ENCODE measurements at regions not wholly inside any gene's neighbourhood (a gene's known extent, or its start where the extent isn't known, plus 50 kb on each side); places are given as distances from the start of the nearest gene placed in this dataset.

DNA sequence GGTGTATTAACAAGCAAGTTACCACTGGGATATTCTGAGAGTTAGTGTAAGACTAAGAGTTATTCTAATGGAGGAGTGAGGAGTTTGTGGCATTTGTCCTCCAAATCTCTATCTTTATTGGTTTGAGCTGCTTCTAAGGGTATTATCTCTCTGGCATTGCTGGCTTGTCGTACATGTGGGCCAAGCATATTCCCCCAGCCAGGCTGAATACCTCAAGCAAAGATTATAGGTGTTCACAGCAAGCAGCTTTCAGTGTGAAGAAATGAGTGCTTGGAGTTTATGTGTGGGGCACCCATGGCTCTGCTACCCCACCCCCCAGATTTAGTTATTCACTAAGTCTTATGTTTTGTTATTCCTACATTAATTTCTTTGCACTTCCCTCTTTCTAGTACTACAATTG is 193.6 kb upstream of the FANCL start:
- no peak overlapping the region for H3K4me3 ChIP-seq (ENCODE audit: low read length in 3 of 3)
- no peak overlapping the region for H3K9ac ChIP-seq (ENCODE audit: low read depth in 1 of 3, low read length in 3 of 3)
- no peaks in the 10 kb centered on the region for H3K9me3 ChIP-seq (ENCODE audit: control insufficient read depth in 3 of 3, low read length in 3 of 3)
- H3K4me1 ChIP-seq (ENCODE audit: control insufficient read depth in 3 of 3, insufficient read depth in 3 of 3, low read length in 3 of 3) = no peaks in the 10 kb centered on the region
- H3K27me3 ChIP-seq (ENCODE audit: control insufficient read depth in 3 of 3, insufficient read depth in 3 of 3, low read length in 3 of 3) = no peaks in the 10 kb centered on the region
- H3K27ac ChIP-seq (ENCODE audit: low read depth, low read length) = no peak overlapping the region
- H3K36me3 ChIP-seq (ENCODE audit: control insufficient read depth in 3 of 3, insufficient read depth in 3 of 3, low read length in 3 of 3) = no peaks in the 10 kb centered on the region

GRCh38 chr2:58432491-58433170 is 191.5 kb upstream of the FANCL start:
- Histone ChIP-seq H3K36me3 (ENCODE audit: control insufficient read depth in 3 of 3, insufficient read depth in 3 of 3, low read length in 3 of 3) (no peaks in the 10 kb centered on the region), H3K4me1 (ENCODE audit: control insufficient read depth in 3 of 3, insufficient read depth in 3 of 3, low read length in 3 of 3) (peaks cover 0 to 4% (median under 1%) of the 10 kb centered on the region in 3 donors), H3K27ac (ENCODE audit: low read depth, low read length) (no peak overlapping the region), H3K9me3 (ENCODE audit: control insufficient read depth in 3 of 3, low read length in 3 of 3) (no peaks in the 10 kb centered on the region), H3K4me3 (ENCODE audit: low read length in 3 of 3) (no peak overlapping the region), H3K27me3 (ENCODE audit: control insufficient read depth in 3 of 3, insufficient read depth in 3 of 3, low read length in 3 of 3) (peaks cover 3 to 11% (median 7%) of the 10 kb centered on the region in 3 donors), H3K9ac (ENCODE audit: low read depth in 1 of 3, low read length in 3 of 3) (no peak overlapping the region)

GRCh38 chr2:58429014-58429875 is 188.1 kb upstream of the FANCL start:
- H3K9ac ChIP-seq (ENCODE audit: low read depth in 1 of 3, low read length in 3 of 3) = no peak overlapping the region
- H3K9me3 ChIP-seq (ENCODE audit: control insufficient read depth in 3 of 3, low read length in 3 of 3) = no peaks in the 10 kb centered on the region
- no peak overlapping the region for H3K4me3 ChIP-seq (ENCODE audit: low read length in 3 of 3)
- H3K4me1 ChIP-seq (ENCODE audit: control insufficient read depth in 3 of 3, insufficient read depth in 3 of 3, low read length in 3 of 3) = peaks cover 0 to 8% (median 5%) of the 10 kb centered on the region in 3 donors
- H3K27me3 ChIP-seq (ENCODE audit: control insufficient read depth in 3 of 3, insufficient read depth in 3 of 3, low read length in 3 of 3) = peaks cover 5 to 22% (median 10%) of the 10 kb centered on the region in 3 donors
- no peak overlapping the region for H3K27ac ChIP-seq (ENCODE audit: low read depth, low read length)
- H3K36me3 ChIP-seq (ENCODE audit: control insufficient read depth in 3 of 3, insufficient read depth in 3 of 3, low read length in 3 of 3) = no peaks in the 10 kb centered on the region

- H3K9ac ChIP-seq (ENCODE audit: low read depth in 1 of 3, low read length in 3 of 3) = no peak overlapping the region
- no peaks in the 10 kb centered on the region for H3K36me3 ChIP-seq (ENCODE audit: control insufficient read depth in 3 of 3, insufficient read depth in 3 of 3, low read length in 3 of 3)
- H3K9me3 ChIP-seq (ENCODE audit: control insufficient read depth in 3 of 3, low read length in 3 of 3) = no peaks in the 10 kb centered on the region
- H3K27me3 ChIP-seq (ENCODE audit: control insufficient read depth in 3 of 3, insufficient read depth in 3 of 3, low read length in 3 of 3) = peaks cover 5 to 22% (median 10%) of the 10 kb centered on the region in 3 donors
- no peak overlapping the region for H3K27ac ChIP-seq (ENCODE audit: low read depth, low read length)
- H3K4me3 ChIP-seq (ENCODE audit: low read length in 3 of 3) = peak overlapping the region; percentile 31 to 62 (median 52)
- peaks cover 0 to 8% (median 5%) of the 10 kb centered on the region in 3 donors for H3K4me1 ChIP-seq (ENCODE audit: control insufficient read depth in 3 of 3, insufficient read depth in 3 of 3, low read length in 3 of 3)
Observed at GRCh38 chr2:58428096-58429013, 187.2 kb upstream of the FANCL start.

- Histone ChIP-seq H3K27ac (ENCODE audit: low read depth, low read length) (no peak overlapping the region), H3K4me1 (ENCODE audit: control insufficient read depth in 3 of 3, insufficient read depth in 3 of 3, low read length in 3 of 3) (peaks cover 0 to 8% (median 5%) of the 10 kb centered on the region in 3 donors), H3K36me3 (ENCODE audit: control insufficient read depth in 3 of 3, insufficient read depth in 3 of 3, low read length in 3 of 3) (no peaks in the 10 kb centered on the region), H3K9ac (ENCODE audit: low read depth in 1 of 3, low read length in 3 of 3) (no peak overlapping the region), H3K4me3 (ENCODE audit: low read length in 3 of 3) (peak overlapping the region; percentile 31 to 62 (median 52)), H3K9me3 (ENCODE audit: control insufficient read depth in 3 of 3, low read length in 3 of 3) (no peaks in the 10 kb centered on the region), H3K27me3 (ENCODE audit: control insufficient read depth in 3 of 3, insufficient read depth in 3 of 3, low read length in 3 of 3) (peaks cover 8 to 22% (median 10%) of the 10 kb centered on the region in 3 donors)
Observed at GRCh38 chr2:58427572-58428095, 186.5 kb upstream of the FANCL start.

GRCh38 chr2:58425368-58425767 is 184.2 kb upstream of the FANCL start:
- H3K36me3 ChIP-seq (ENCODE audit: control insufficient read depth in 3 of 3, insufficient read depth in 3 of 3, low read length in 3 of 3) = no peaks in the 10 kb centered on the region
- H3K4me1 ChIP-seq (ENCODE audit: control insufficient read depth in 3 of 3, insufficient read depth in 3 of 3, low read length in 3 of 3) = peaks cover 0 to 8% (median 5%) of the 10 kb centered on the region in 3 donors
- H3K27me3 ChIP-seq (ENCODE audit: control insufficient read depth in 3 of 3, insufficient read depth in 3 of 3, low read length in 3 of 3) = peaks cover 8 to 22% (median 10%) of the 10 kb centered on the region in 3 donors
- H3K4me3 ChIP-seq (ENCODE audit: low read length in 3 of 3) = no peak overlapping the region
- H3K9ac ChIP-seq (ENCODE audit: low read depth in 1 of 3, low read length in 3 of 3) = no peak overlapping the region
- no peak overlapping the region for H3K27ac ChIP-seq (ENCODE audit: low read depth, low read length)
- no peaks in the 10 kb centered on the region for H3K9me3 ChIP-seq (ENCODE audit: control insufficient read depth in 3 of 3, low read length in 3 of 3)

- Histone ChIP-seq H3K9ac (ENCODE audit: low read depth in 1 of 3, low read length in 3 of 3) (no peak overlapping the region), H3K27ac (ENCODE audit: low read depth, low read length) (no peak overlapping the region), H3K27me3 (ENCODE audit: control insufficient read depth in 3 of 3, insufficient read depth in 3 of 3, low read length in 3 of 3) (peaks cover 0 to 2% (median 0%) of the 10 kb centered on the region in 3 donors), H3K4me1 (ENCODE audit: control insufficient read depth in 3 of 3, insufficient read depth in 3 of 3, low read length in 3 of 3) (no peaks in the 10 kb centered on the region), H3K9me3 (ENCODE audit: control insufficient read depth in 3 of 3, low read length in 3 of 3) (no peaks in the 10 kb centered on the region), H3K4me3 (ENCODE audit: low read length in 3 of 3) (no peak overlapping the region), H3K36me3 (ENCODE audit: control insufficient read depth in 3 of 3, insufficient read depth in 3 of 3, low read length in 3 of 3) (no peaks in the 10 kb centered on the region)
Observed at GRCh38 chr2:58419983-58420382, 178.9 kb upstream of the FANCL start.

- H3K4me1 ChIP-seq (ENCODE audit: control insufficient read depth in 3 of 3, insufficient read depth in 3 of 3, low read length in 3 of 3) = no peaks in the 10 kb centered on the region
- H3K27me3 ChIP-seq (ENCODE audit: control insufficient read depth in 3 of 3, insufficient read depth in 3 of 3, low read length in 3 of 3) = no peaks in the 10 kb centered on the region
Observed at GRCh38 chr2:58416696-58417095, 175.6 kb upstream of the FANCL start.

DNA sequence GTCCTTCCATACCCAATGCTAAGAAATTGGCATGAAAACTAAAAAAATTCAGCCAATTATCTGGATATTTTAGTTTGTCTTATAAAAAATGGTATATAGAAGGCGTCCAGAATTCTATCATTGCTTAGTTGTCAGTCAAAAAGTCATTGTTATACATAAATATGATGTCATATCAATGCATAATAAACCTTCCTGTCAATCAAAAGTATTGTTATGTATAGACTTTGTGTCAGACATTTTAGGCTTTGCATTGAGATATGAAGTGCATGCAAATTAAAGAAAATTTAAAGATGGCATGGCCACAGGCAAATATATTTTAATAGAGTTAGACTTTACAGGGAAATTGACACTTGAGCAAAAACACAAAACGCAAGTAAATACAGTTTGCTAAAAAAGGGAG is 173.4 kb upstream of the FANCL start:
- H3K4me1 ChIP-seq (ENCODE audit: control insufficient read depth in 3 of 3, insufficient read depth in 3 of 3, low read length in 3 of 3) = no peaks in the 10 kb centered on the region

More at GRCh38 chr2:58416696-58417095, 175.6 kb upstream of the FANCL start:
- H3K4me3 ChIP-seq (ENCODE audit: low read length in 3 of 3) = no peak overlapping the region
- no peaks in the 10 kb centered on the region for H3K9me3 ChIP-seq (ENCODE audit: control insufficient read depth in 3 of 3, low read length in 3 of 3)
- no peak overlapping the region for H3K27ac ChIP-seq (ENCODE audit: low read depth, low read length)
- H3K36me3 ChIP-seq (ENCODE audit: control insufficient read depth in 3 of 3, insufficient read depth in 3 of 3, low read length in 3 of 3) = no peaks in the 10 kb centered on the region
- H3K9ac ChIP-seq (ENCODE audit: low read depth in 1 of 3, low read length in 3 of 3) = no peak overlapping the region

More for the DNA sequence above, 173.4 kb upstream of the FANCL start:
- Histone ChIP-seq H3K9ac (ENCODE audit: low read depth in 1 of 3, low read length in 3 of 3) (no peak overlapping the region), H3K36me3 (ENCODE audit: control insufficient read depth in 3 of 3, insufficient read depth in 3 of 3, low read length in 3 of 3) (no peaks in the 10 kb centered on the region), H3K4me3 (ENCODE audit: low read length in 3 of 3) (no peak overlapping the region), H3K27ac (ENCODE audit: low read depth, low read length) (no peak overlapping the region), H3K27me3 (ENCODE audit: control insufficient read depth in 3 of 3, insufficient read depth in 3 of 3, low read length in 3 of 3) (no peaks in the 10 kb centered on the region), H3K9me3 (ENCODE audit: control insufficient read depth in 3 of 3, low read length in 3 of 3) (no peaks in the 10 kb centered on the region)

Measured in skeletal muscle tissue (tissue), 3 donors.